Stimulated activated CD4-positive, alpha-beta T cell treated with anti-CD3 and anti-CD28 coated beads, Interleukin-15, amount 100 ng/mL, for 24 hours (primary cell): ENCODE measurements at regions not wholly inside any gene's neighbourhood (a gene's known extent, or its start where the extent isn't known, plus 50 kb on each side); places are given as distances from the start of the nearest gene placed in this dataset.
"Not testable (repeated sequence)": the region's sequence is repeated elsewhere in the genome, so short reads cannot be mapped to it uniquely, and the experiment has no call there.

Experiments used
- DNase-seq: peaks from one replicate; pipeline ENCODE4 v3.0.0-alpha.2; 2020

GRCh38 chr10:109178591-109178990, 744.7 kb downstream of the XPNPEP1 start:
- DNase-seq: no peak

DNA sequence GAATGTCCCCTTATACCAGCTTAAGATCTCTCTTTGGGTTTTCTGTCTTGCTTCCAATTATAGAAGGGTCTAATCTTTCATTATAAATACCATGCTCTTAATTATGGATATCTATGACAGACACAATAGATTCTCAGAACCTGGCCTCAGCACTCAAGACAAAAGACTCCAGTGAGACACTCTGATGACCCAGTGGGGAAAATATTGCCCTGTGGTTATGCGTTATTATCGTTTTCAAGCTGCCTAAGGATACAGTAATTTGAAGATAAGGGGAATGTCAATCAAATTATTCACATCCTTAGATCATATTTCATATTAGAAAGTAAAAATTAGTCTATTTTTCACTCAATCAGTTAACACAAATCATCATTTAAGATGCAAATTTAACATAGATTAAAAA, 748.8 kb downstream of the XPNPEP1 start:
- no peak for DNase-seq

DNA sequence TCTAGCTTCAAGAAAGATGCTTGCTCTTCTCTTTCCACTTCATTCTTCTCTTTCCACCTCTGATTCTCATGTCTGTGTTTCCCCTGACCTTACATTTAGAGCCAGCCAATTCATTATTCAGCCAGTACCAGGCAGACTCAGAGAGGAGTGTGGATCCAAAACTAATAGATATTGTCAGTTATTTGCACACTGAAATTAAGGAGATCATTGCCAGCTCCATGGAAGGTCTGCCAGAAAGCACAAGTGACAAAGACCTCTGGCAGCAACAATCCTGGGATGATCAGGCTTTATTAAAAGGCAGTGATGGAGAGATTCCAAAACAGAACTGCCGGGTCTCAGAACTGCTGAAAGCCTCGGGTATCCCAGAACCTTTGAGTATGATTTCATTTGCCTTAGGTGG, 749.4 kb downstream of the XPNPEP1 start:
- DNase-seq: no peak

GRCh38 chr10:109173121-109173520, 750.2 kb downstream of the XPNPEP1 start:
- DNase-seq: no peak

- no peak for DNase-seq
Measured at GRCh38 chr10:109166935-109167334, 756.4 kb downstream of the XPNPEP1 start.

- no peak for DNase-seq
Measured at GRCh38 chr10:109159351-109159750, 764.0 kb downstream of the XPNPEP1 start.

- no peak for DNase-seq
Measured at GRCh38 chr10:109156396-109156795, 766.9 kb downstream of the XPNPEP1 start.

GRCh38 chr10:109149666-109150350, 773.5 kb downstream of the XPNPEP1 start:
- DNase-seq: no peak

DNA sequence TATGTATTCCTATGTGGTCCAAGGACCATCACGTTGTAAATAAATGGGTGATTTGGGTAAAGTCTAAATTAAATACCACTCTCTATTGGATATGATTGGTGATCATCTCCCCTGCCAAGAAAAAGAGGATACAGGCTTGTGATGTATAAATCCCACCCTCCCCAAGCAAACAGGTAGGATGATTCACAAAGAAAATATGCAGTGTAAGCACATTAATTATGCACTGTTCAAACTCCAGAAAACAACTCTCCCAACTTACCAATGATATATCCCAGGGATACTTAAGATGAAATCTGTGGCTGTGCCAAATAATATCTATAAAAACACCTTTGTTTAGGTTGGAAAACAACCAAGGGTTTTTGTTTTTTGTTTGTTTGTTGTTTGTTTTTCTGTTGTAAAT, 795.9 kb downstream of the XPNPEP1 start:
- no peak for DNase-seq

- DNase-seq: no peak
Measured at GRCh38 chr10:109126541-109126940, 796.8 kb downstream of the XPNPEP1 start.

DNA sequence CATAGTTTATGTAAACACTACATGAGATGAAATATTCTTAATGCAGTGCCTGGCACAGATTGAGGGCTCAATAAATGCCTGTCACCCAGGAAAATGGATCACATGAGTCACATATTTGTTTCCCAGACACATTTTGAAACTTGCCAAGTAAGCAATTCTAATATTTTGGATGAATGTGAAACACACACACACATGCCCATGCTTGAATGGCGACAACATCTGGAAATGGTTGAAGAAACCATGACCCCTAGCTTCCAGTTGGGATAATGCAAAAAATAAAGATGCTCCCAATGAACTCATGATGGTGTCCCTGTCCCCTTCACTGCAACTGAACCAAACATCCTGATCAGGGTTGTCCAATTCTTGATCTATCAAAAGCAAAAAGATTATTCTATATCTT, 797.3 kb downstream of the XPNPEP1 start:
- no peak for DNase-seq

GRCh38 chr10:109115179-109115578, 808.1 kb downstream of the XPNPEP1 start:
- no peak for DNase-seq

- DNase-seq: no peak
Measured at GRCh38 chr10:109114579-109114978, 808.7 kb downstream of the XPNPEP1 start.

DNA sequence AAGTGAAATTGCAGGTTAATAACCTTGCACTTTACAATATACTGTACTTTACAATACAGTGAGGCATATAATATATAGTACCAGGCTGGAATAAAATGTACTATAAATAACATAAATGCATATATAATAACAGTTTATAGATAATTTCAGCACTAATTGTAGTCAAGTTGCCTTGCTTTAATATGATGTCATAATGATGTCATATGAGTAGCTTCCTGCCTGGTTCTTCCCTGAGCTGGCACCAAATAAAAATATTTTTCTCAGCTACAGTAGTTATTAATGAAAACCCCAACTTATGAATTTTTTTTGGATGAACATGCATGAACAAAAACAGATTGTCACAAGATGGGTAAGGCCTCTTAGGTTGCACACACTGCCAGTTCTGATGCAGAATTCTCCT, 816.7 kb downstream of the XPNPEP1 start:
- no peak for DNase-seq

DNA sequence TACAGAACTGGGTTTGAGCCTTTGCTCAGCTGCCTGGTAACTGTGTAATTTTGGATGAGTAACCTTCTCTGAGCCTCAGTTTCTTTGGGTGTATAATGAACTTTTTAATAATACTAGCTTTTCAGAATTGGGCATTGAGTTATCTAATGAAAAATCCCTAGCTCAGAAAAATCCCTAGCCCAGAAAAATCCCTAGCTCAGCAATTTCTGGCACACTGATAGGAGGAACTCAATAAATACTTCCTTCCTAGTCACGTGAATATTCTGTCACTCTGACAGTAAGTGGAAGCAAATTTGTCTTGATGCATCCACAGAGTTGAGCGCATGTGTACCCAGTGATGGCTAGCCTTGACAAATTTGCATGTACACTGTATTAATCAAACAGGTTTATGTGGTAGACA, 817.6 kb downstream of the XPNPEP1 start:
- DNase-seq: no peak

- no peak for DNase-seq
Measured at GRCh38 chr10:109104806-109105205, 818.5 kb downstream of the XPNPEP1 start.

GRCh38 chr10:109103278-109103677, 820.0 kb downstream of the XPNPEP1 start:
- DNase-seq: no peak

DNA sequence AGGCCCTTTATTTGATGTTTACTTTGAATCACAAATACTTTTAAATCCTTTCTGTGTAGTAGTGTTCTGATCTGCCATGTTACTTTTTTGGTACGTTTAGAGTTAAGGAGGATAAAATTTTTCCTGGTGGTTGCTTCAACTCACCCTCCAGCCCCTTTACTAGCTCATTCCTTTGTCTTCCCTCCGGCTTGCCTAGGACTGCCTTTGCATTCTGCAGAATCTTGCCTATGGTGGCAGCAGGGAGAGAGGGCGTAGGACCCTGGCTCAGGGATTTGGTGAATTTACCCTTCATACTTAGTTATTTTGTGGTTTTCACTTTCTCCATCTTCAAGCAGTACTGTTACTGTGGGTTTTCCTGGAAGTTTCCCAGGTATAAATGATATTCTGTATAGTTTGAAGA, 833.5 kb downstream of the XPNPEP1 start:
- no peak for DNase-seq

DNA sequence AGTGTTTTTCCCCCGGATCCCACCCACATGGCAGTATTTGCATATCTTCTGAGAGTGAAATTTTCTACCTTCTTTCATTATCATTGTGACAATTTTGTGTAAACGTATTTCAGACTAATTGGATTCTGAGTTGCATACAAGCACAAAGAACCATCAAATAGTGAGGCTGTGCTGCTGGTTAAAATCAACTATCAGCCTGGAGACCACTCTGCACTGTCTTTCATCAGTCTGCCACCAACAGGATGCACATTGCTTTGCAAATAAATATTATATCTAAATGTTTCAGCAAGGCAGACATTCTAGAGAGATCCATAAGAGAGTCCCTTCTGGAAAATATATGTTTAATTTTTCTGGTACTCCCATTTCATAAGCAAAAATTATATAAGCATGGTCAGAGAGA, 851.8 kb downstream of the XPNPEP1 start:
- no peak for DNase-seq

DNA sequence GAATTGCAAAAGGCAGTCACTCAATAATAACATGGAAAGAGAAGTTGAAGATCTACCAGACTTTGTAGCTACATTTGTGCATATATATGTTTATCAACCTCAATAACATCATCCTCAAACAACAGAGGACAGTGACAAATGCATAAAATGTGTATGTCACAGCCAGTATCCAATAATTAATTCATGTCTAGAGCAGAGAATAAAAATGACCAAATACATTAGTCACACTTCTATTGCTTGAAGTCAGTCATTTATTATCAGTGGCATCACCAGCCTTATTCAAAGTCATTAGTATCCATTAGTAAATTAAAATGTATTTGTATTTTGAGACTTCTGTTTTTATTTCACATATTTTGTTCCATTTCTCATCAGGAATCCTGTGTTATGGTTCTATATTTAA, 852.8 kb downstream of the XPNPEP1 start:
- DNase-seq: no peak

- no peak for DNase-seq
Measured at GRCh38 chr10:109067031-109067430, 856.3 kb downstream of the XPNPEP1 start.

DNA sequence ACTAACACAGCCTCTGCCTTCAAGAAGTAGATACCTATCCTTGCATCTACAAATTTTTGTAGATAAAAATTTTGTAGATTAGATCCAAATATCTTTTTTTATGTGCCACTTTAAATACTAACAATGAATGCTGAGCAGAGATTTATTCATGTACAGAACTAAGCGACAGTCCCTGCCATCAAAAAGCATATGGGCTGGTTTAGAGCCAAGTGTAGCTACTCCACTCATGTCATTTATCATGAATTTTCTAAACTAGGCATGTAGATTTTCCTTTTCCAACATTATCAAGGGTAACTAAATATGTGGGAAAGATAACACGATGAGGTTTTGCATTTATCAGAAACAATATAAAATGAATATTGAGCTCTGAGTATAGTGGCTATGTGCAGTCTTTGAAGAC, 857.5 kb downstream of the XPNPEP1 start:
- no peak for DNase-seq

DNA sequence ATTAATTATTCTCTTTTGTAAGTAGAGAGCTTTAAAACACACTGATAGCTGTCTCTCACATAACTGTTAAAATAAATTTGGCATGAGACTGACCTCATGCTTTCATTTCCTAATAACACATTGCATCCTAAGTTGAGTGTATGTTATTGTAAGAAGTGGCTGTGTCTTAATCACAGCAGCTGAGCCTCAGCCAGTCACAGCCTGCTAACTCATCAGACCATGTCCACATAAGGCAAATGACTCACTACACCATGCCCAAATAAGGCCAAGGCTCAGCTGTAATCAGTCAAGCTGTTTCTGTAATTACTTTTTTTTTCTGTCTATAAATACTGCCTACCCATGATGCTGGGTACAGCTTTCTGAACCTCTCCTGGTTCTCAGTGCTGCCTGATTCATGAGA, 860.9 kb downstream of the XPNPEP1 start:
- no peak for DNase-seq

GRCh38 chr10:109055243-109055642, 868.1 kb downstream of the XPNPEP1 start:
- DNase-seq: no peak

DNA sequence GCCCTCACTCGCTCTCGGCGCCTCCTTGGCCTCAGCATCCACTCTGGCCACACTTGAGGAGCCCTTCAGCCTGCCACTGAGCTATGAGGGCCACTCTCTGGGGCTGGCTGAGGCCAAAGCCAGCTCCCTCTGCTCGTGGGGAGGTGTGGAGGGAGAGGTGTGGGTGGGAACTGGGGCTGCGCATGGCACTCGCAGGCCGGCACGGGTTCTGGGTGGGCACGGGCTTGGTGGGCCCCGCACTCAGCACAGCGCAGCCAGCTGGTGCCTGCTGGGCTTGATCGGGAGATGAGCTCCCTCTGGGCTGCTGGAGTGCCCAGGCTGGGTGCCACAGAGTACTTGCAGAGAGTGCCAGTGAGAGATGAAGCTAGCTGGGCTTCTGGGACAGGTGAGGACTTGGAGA, 875.5 kb downstream of the XPNPEP1 start:
- DNase-seq: no peak

DNA sequence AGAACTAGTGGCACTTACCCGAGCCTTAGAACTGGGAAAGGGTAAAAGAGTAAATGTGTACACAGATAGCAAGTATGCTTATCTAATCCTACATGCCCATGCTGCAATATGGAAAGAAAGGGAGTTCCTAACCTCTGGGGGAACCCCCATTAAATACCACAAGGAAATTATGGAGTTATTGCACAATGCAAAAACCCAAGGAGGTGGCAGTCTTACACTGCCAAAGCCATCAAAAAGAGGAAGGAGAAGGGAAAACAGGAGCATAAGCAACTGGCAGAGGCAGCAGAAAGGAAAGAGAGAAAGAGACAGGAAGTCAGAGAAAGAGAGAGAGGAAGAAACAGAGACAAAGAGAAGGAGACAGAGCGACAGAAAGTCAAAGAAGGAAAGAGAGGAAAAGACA, 876.9 kb downstream of the XPNPEP1 start:
- not testable (repeated sequence) for DNase-seq
